ES-I3 (cell line): ENCODE measurements at regions not wholly inside any gene's neighbourhood (a gene's known extent, or its start where the extent isn't known, plus 50 kb on each side); places are given as distances from the start of the nearest gene placed in this dataset.

Source experiments
- H3K36me3 ChIP-seq: 2 replicates; pipeline ENCODE4 v1.6.1; 2013; ENCODE audit warnings: mild to moderate bottlenecking, low read length, control low read depth, moderate library complexity; ENCODE audit not compliant: insufficient read depth
- H3K4me1 ChIP-seq: 2 replicates; pipeline ENCODE4 v1.6.1; 2013; ENCODE audit warnings: mild to moderate bottlenecking, control low read depth, low read length; ENCODE audit not compliant: insufficient read depth
- H3K9ac ChIP-seq: 2 replicates; pipeline ENCODE4 v1.6.1; 2013; ENCODE audit warnings: low read depth, mild to moderate bottlenecking, low read length, moderate library complexity
- H3K9me3 ChIP-seq: 2 replicates; pipeline ENCODE4 v1.6.1; 2013; ENCODE audit warnings: mild to moderate bottlenecking, low read length, moderate library complexity; ENCODE audit not compliant: control insufficient read depth, insufficient read depth

DNA sequence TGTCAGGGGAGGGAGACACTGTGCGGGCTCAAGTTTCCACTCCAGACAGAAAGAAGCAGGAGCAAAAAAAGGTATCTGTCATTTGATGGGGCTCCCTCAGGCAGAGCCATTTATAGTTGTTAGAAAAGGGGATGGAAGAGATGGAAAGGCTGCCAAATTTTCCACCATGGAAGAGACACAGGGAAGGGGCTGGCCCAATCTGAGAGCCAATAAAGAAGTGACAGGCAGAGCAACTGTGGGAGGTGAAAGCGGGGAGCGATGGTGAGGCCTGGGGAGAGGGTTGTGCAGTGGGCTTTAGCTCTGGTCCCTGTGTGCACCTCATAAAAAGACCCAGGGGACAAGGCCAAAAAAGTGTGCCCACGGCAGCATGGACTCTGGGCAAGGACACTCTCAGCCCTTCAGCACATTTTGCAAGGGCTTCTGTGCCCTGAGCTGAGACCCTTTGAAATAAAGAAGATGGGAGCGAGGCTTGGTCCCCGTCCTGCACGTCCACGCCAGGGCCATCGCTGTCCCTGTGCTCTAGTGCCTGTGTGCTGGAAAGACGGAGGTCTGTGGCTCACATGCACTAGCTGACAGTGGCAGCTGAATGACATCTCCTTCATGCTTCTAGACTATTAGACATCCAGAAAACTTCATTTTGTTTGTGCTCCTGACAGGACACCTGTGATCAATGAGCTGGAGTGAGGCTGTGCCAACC, 456.7 kb upstream of the HS6ST1 start:
- no peaks in the 10 kb centered on the region for H3K9me3 ChIP-seq
- H3K4me1 ChIP-seq: 0 out of 2 replicates have a peak, but pooled peaks cover 6% of the 10 kb centered on the region
- no peak overlapping the region for H3K9ac ChIP-seq
- no peaks in the 10 kb centered on the region for H3K36me3 ChIP-seq

- Histone ChIP-seq H3K9ac (no peak overlapping the region), H3K9me3 (no peaks in the 10 kb centered on the region), H3K4me1 (0 out of 2 replicates have a peak, but pooled peaks cover 3% of the 10 kb centered on the region), H3K36me3 (no peaks in the 10 kb centered on the region)
Observed at GRCh38 chr2:128775914-128776285, 457.2 kb upstream of the HS6ST1 start.

DNA sequence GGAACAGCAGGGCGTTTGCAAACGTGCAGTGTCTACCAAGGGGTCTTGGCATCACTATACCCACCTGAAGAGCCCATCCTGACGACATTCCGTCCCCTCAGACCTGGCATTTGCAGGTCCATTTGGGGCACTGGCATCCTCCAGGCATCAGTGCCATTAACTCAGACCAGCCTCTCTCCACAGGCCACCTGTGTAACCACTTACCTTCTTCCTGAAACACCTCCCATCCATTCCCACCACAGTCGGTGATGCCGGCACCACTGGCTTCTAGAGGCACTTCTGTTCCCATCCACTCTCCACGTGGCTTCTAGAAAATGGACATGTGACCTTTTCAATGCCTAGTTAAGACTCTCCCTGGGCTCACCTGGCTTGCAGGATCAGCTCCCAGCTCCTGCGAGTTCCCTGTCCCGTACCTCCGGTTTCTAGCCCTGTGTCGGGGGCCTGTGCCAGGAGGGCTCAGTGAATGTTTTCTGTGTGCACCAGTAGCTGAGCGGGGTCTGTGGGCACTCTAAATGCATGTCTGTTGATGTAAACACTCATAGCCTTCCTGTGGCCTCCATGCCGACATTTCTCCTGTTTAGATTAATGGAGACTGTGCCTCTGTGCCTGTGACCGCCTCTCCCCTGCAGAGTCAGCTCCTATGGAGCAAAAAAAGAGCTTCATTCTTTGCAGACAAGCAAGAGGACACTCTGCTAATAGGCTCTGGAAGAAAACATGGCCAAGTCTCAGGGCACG, 458.0 kb upstream of the HS6ST1 start:
- Histone ChIP-seq H3K4me1 (no peaks in the 10 kb centered on the region), H3K36me3 (no peaks in the 10 kb centered on the region), H3K9ac (no peak overlapping the region), H3K9me3 (no peaks in the 10 kb centered on the region)

DNA sequence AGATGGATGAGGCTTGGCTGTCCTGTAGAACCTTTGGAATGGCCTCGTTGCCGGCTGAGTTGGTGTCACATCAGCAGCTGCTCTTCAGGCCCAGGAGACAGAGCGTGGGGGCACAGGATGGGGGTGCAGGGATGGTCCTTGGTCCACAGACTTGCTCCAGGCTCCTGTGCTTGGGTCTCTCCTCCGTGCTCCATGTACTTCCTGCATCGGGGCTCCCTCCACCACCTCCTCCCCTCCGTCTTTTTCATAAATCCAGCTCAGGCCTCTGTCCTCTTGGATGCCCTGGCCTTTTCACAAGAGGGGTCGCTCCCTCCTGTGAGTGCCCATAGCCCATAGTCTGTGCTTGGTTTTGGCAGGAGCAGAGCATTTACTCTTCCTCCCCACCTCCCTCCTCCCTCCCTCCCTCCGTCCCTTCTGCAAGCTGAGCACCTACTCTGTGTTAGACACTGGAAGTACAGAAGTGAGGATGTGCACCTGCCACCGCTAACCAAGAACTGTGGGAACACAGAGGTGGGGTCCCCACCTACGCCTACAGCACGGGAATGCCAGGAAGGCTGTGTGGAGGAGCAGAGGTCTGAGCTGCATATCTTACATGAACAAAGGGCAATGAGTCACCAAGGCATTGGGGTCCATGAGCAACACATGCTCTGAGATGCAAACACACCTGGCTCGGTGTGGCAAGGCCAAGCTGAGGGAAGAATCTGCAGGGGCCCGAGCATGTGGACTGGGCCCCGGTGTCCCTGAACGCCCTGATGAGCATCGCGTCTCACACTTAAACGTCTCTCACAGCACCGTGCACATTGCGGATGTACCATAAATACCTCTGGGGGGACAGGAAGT, 458.7 kb upstream of the HS6ST1 start:
- H3K9ac ChIP-seq: no peak overlapping the region
- H3K4me1 ChIP-seq: no peaks in the 10 kb centered on the region
- H3K9me3 ChIP-seq: no peaks in the 10 kb centered on the region
- no peaks in the 10 kb centered on the region for H3K36me3 ChIP-seq

- no peaks in the 10 kb centered on the region for H3K36me3 ChIP-seq
- H3K4me1 ChIP-seq: no peaks in the 10 kb centered on the region
- no peaks in the 10 kb centered on the region for H3K9me3 ChIP-seq
- no peak overlapping the region for H3K9ac ChIP-seq
Observed at GRCh38 chr2:128778843-128779242, 460.2 kb upstream of the HS6ST1 start.

DNA sequence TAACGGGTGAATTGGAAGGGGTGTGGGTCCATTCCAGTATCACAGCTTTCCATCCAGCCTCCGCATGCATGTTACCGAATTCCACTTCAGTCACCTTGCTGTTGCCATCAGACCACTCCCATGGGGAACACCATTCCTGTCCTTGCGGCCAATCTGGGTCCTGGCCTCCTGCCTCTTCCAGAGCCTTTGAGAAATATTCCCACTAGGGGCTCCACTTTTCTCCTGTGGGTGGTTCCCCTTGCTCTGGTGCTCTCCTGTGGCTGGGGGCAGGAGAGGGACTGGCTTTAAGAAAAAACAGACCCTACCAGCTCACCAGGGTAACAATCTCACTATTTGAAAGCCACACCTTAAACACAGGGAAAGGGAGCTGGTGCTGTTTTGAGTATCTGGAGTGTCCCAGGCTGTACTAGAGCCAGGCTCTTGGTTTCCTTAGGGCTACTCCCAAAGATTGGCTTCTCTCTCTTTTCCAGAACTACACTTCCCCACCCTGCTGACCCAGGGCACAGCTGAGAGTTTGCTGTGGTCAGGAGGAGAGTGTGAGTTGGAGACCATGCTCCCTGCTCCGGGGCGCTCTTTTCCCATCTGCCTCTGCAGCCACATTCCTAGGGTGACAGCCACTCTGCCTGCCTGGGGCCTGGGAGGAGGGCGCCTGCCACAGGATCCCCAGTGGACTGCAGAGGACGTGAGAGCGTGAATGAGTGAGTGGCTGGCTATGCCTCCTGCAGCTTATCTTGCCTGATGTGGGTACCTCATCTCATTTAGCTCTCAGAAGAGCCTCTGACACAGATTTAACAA, 460.8 kb upstream of the HS6ST1 start:
- Histone ChIP-seq H3K9ac (no peak overlapping the region), H3K36me3 (no peaks in the 10 kb centered on the region), H3K4me1 (no peaks in the 10 kb centered on the region), H3K9me3 (no peaks in the 10 kb centered on the region)

GRCh38 chr2:128780434-128781080, 461.9 kb upstream of the HS6ST1 start:
- Histone ChIP-seq H3K4me1 (no peaks in the 10 kb centered on the region), H3K36me3 (no peaks in the 10 kb centered on the region), H3K9ac (no peak overlapping the region), H3K9me3 (no peaks in the 10 kb centered on the region)

- no peaks in the 10 kb centered on the region for H3K36me3 ChIP-seq
- H3K9ac ChIP-seq: no peak overlapping the region
- H3K9me3 ChIP-seq: no peaks in the 10 kb centered on the region
- peaks cover under 1% of the 10 kb centered on the region; the same call in 1 of the 2 replicates for H3K4me1 ChIP-seq
Observed at GRCh38 chr2:128781166-128781565, 462.5 kb upstream of the HS6ST1 start.

DNA sequence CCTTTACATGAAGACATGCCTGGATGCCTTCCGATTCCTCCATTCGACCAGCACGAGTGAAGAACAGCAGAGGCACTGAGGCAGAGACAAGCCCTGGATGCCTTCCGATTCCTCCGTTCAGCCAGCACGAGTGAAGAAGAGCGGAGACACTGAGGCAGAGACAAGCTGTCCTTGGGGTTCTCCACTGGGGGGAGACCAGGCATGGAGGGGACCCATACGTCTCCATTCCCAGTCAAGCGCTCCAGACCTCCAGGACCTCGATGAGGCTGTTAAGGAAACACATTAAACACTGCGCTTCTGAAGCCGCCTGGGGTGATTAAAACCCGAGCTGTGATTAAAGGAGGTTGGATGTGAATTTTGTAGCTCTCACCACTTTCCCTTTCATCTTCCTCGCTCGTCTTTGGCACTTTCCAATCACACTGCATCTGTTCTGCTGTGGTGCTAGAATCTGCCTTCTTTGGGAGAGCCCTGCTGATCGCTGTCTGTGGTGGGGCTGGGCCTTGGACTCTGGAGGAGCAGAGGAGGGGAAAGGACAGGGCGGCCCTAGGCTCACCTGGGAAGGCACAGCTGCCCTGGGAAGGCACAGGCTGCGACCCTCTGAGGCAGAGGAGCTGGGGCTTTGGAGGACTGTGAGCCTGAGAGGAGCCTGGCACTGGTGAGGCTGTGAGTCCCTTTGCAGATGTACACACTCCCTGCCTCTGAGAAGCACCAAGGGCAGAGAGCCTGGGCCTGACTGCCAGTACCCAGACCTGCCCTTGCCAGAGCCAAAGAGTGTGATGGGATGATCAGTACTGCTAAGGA, 463.1 kb upstream of the HS6ST1 start:
- no peaks in the 10 kb centered on the region for H3K9me3 ChIP-seq
- peaks cover 7% of the 10 kb centered on the region for H3K4me1 ChIP-seq
- H3K36me3 ChIP-seq: no peaks in the 10 kb centered on the region
- no peak overlapping the region for H3K9ac ChIP-seq

DNA sequence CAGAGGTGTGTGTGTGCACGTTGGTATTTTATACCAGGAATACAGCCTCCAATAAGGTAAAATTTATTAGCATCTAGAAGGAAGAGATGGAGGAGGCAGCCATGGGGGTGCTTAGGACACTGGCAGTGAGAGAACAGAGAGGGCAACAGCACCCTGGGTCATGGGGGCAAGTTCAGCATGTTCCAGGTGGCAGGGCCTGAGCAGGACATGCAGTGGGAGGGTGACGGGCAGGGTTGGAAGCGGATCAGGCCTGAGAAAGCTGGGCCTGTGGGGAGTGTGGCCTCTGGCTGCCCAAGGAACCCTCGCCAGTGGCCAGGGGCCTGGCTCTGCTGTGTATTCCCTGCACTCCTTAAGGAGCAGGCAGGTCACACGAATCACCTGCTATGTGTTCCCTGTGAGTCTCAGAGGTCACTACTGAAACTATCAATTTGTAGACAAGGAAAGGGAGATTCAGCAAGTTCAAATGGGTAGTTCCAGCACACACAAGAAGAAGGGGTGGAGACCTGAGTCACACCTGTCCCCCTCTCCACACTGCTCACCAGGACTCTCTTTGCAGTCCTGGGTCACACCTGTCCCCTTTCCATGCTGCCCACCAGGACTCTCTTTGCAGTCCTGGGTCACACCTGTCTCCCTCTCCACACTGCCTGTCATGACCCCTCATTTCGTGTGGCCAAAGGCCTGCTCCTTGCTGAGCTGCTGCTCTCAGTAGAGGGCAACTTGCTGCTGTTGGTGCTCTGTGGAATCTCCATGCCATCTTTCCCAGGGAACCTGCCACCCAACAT, 463.9 kb upstream of the HS6ST1 start:
- peaks cover 14% of the 10 kb centered on the region for H3K4me1 ChIP-seq
- H3K9me3 ChIP-seq: no peaks in the 10 kb centered on the region
- no peaks in the 10 kb centered on the region for H3K36me3 ChIP-seq
- H3K9ac ChIP-seq: no peak overlapping the region

- H3K36me3 ChIP-seq: no peaks in the 10 kb centered on the region
- no peaks in the 10 kb centered on the region for H3K9me3 ChIP-seq
- no peak overlapping the region for H3K9ac ChIP-seq
- peaks cover 14% of the 10 kb centered on the region for H3K4me1 ChIP-seq
Observed at GRCh38 chr2:128783193-128783671, 464.6 kb upstream of the HS6ST1 start.

- Histone ChIP-seq H3K4me1 (peaks cover 14% of the 10 kb centered on the region), H3K9me3 (no peaks in the 10 kb centered on the region), H3K36me3 (no peaks in the 10 kb centered on the region), H3K9ac (no peak overlapping the region)
Observed at GRCh38 chr2:128783896-128784295, 465.2 kb upstream of the HS6ST1 start.
